ENCODE measurements at regions not wholly inside any gene's neighbourhood (a gene's known extent, or its start where the extent isn't known, plus 50 kb on each side); places are given as distances from the start of the nearest gene placed in this dataset.

GRCh38 chr1:5658340-5659316 lies 333.6 kb downstream of the NPHP4 start:
- no peaks in the 10 kb centered on the region for H3K36me3 Mint-ChIP-seq
- no peaks in the 10 kb centered on the region for H3K27me3 Mint-ChIP-seq
- no peak overlapping the region for H3K4me3 Mint-ChIP-seq
- H3K27ac Mint-ChIP-seq = no peak overlapping the region
- H3K9me3 Mint-ChIP-seq = peaks cover 4% of the 10 kb centered on the region
- H3K4me1 Mint-ChIP-seq = no peaks in the 10 kb centered on the region

DNA sequence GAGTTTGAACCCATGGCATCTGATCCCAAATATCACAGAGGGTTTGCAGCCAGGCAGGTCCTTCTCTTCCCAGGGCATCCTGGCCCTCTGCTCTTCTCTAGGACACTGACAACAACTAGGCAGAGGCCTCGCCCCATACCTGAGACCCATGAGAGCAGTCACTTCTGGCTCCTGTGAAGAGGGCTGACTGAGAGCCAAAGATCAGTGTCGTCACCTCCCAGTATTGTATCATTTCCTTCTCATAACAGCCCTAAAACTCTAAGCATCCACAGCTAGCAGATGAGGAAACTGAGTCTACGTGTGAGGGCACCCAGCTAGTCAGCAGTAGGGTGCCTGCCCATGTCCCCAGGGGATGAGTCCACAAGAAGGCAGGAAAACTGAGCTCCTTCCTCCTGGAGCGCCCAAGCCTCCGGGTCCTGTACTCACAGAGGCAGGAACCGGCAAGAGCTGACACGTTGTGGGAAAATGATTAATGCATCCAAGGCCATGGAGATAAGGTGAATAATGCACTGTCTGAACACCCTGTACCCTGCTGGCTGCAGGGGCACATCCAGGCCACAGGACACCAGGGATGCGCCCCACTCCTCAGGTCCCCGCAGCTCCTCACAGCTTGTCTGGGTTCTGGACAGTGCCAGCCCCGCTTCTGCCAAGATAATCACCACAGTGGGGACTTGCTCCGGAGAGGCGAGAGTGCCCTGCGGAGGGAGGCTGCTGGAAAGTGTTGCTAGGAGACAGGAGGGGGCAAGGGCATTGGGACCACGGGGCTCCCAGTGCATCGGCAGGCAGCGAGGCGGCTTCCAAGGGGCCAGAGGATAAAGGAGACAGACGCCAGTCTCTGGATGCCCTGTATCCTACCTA lies 340.0 kb downstream of the NPHP4 start:
- Mint-ChIP-seq H3K27me3 (peaks cover 13% of the 10 kb centered on the region), H3K27ac (no peak overlapping the region), H3K36me3 (no peaks in the 10 kb centered on the region), H3K4me1 (no peaks in the 10 kb centered on the region), H3K4me3 (no peak overlapping the region), H3K9me3 (peaks cover 4% of the 10 kb centered on the region)

DNA sequence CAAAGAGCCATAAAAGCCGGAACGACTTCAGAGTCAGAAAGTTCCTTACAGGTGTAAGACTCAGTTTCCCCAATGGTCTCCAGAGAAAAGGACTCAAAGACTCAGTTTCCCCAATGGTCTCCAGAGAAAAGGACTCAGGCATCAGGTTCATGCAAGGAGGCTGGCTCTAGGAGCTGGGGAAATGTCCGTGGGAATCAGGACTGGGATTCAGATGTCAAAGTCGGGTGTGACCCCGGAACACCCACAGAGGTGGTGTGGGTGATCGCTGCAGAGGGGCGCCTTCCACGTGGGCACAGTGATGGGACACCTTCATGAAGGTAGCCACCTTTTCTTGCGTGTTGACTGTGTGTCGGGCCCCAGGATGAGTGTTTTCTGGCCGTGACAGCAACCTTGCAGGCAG lies 340.8 kb downstream of the NPHP4 start:
- no peaks in the 10 kb centered on the region for H3K4me1 Mint-ChIP-seq
- no peak overlapping the region for H3K27ac Mint-ChIP-seq
- peaks cover 16% of the 10 kb centered on the region for H3K27me3 Mint-ChIP-seq
- H3K36me3 Mint-ChIP-seq = peaks cover 2% of the 10 kb centered on the region
- H3K9me3 Mint-ChIP-seq = peaks cover 4% of the 10 kb centered on the region
- H3K4me3 Mint-ChIP-seq = no peak overlapping the region

DNA sequence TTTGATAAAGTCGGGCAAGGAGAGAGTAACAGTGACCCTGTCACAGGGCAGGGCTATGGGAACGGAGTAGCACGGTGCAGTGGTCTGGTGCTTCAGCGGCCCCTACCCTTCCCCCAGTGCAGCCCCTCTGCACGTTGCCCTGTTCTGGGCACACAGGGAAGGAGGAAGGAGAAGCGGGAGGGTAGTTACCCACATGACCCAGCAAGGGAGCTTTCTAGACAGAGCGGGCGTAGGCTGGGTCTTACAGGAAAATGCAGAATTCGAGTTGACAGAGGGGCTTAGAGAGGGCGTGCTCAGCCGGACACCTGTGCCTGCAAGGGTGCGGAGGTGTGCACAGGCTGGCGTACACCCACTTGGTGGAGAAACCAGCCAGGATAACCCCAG lies 341.2 kb downstream of the NPHP4 start:
- Mint-ChIP-seq H3K9me3 (peaks cover 4% of the 10 kb centered on the region), H3K4me3 (no peak overlapping the region), H3K36me3 (peaks cover 3% of the 10 kb centered on the region), H3K27me3 (peaks cover 16% of the 10 kb centered on the region), H3K4me1 (no peaks in the 10 kb centered on the region), H3K27ac (no peak overlapping the region)

- Mint-ChIP-seq H3K27ac (no peak overlapping the region), H3K27me3 (peaks cover 16% of the 10 kb centered on the region), H3K36me3 (peaks cover 3% of the 10 kb centered on the region), H3K9me3 (no peaks in the 10 kb centered on the region), H3K4me1 (no peaks in the 10 kb centered on the region), H3K4me3 (no peak overlapping the region)
These were observed 341.8 kb downstream of the NPHP4 start for GRCh38 chr1:5650283-5651026.

GRCh38 chr1:5649795-5650194 lies 342.4 kb downstream of the NPHP4 start:
- peaks cover 16% of the 10 kb centered on the region for H3K27me3 Mint-ChIP-seq
- H3K27ac Mint-ChIP-seq = no peak overlapping the region
- H3K9me3 Mint-ChIP-seq = no peaks in the 10 kb centered on the region
- H3K4me3 Mint-ChIP-seq = no peak overlapping the region
- H3K4me1 Mint-ChIP-seq = no peaks in the 10 kb centered on the region
- H3K36me3 Mint-ChIP-seq = peaks cover 3% of the 10 kb centered on the region

GRCh38 chr1:5649166-5649551 lies 343.1 kb downstream of the NPHP4 start:
- Mint-ChIP-seq H3K9me3 (no peaks in the 10 kb centered on the region), H3K27me3 (peaks cover 16% of the 10 kb centered on the region), H3K4me1 (no peaks in the 10 kb centered on the region), H3K27ac (no peak overlapping the region), H3K36me3 (peaks cover 3% of the 10 kb centered on the region), H3K4me3 (no peak overlapping the region)

DNA sequence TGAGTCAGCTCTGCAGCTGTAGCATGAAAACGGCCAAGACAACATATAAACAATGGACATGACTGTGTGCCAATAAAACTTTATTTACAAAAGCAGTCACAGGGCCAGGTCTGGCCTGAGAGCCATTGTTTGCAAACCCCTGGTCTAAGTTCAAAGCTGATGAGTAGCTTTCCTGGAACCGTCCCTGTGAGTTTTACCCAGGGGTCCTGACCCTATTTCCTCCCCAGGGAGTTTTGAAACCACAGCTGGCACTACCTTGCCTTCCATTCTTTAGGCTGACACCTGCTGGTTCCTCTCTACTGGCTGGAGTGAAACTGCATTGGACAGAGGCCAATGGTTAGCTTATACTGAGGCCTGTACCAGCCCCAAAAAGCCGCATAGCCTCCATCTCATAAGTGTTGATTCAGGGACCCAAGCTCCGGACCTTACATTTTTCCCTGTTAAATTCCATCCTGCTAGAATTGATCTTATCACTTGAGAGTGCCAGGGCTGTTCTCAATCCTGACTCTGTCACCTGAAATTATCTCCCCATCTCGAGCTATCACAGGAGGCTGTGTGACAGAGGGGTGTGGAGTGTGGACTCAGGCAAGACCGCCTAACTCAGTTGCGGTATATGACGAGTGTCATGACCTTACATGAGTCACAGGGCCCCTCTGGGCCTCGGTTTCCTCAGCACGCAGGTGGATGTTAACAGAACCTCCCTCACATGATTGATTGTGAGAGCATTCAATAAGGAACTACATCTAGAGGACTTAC lies 343.6 kb downstream of the NPHP4 start:
- peaks cover 3% of the 10 kb centered on the region for H3K36me3 Mint-ChIP-seq
- peaks cover 16% of the 10 kb centered on the region for H3K27me3 Mint-ChIP-seq
- H3K4me3 Mint-ChIP-seq = no peak overlapping the region
- H3K27ac Mint-ChIP-seq = no peak overlapping the region
- no peaks in the 10 kb centered on the region for H3K4me1 Mint-ChIP-seq
- no peaks in the 10 kb centered on the region for H3K9me3 Mint-ChIP-seq

- Mint-ChIP-seq H3K4me3 (no peak overlapping the region), H3K9me3 (no peaks in the 10 kb centered on the region), H3K27me3 (peaks cover 16% of the 10 kb centered on the region), H3K36me3 (peaks cover 3% of the 10 kb centered on the region), H3K4me1 (no peaks in the 10 kb centered on the region), H3K27ac (no peak overlapping the region)
These were observed 345.0 kb downstream of the NPHP4 start for GRCh38 chr1:5647234-5647633.

DNA sequence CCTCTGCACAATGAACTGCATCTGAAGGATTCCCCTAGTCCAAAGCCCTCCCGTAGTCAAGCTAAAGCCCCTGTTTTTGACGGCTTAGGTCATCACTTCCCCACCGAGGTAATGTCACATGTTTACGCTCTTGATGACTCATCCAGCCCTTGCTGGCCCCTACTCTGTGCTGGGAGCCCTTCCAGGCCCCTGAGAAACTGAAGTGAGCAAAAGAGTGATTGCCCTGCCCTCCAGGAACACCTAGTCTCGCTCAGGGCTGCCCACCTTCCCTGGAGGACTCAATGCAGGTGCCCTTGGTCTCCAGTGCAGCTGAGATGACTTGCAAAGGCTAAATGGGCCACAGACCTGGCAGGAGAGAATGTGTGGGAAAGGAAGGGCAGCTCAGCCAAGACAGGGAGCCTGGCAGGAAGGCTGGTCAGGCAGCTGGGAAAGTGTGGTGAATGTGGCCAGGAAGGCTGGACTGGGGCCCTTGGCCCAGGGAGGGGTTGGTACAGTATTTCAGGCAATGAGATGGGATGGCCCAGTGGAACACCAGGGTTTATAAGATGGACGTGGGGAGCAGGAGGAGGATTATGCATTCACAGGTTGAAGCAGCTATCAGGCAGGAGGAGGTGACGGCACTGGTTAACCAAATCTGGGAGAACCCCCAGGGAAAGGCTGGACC lies 345.6 kb downstream of the NPHP4 start:
- peaks cover 14% of the 10 kb centered on the region for H3K27me3 Mint-ChIP-seq

GRCh38 chr1:5645929-5646328 lies 346.3 kb downstream of the NPHP4 start:
- H3K27ac Mint-ChIP-seq = no peak overlapping the region
- no peaks in the 10 kb centered on the region for H3K9me3 Mint-ChIP-seq
- peaks cover 3% of the 10 kb centered on the region for H3K36me3 Mint-ChIP-seq
- H3K4me1 Mint-ChIP-seq = no peaks in the 10 kb centered on the region
- no peak overlapping the region for H3K4me3 Mint-ChIP-seq
- H3K27me3 Mint-ChIP-seq = peaks cover 14% of the 10 kb centered on the region

More for the DNA sequence above, 345.6 kb downstream of the NPHP4 start:
- H3K27ac Mint-ChIP-seq = no peak overlapping the region
- H3K4me1 Mint-ChIP-seq = no peaks in the 10 kb centered on the region
- H3K4me3 Mint-ChIP-seq = no peak overlapping the region
- no peaks in the 10 kb centered on the region for H3K9me3 Mint-ChIP-seq
- peaks cover 3% of the 10 kb centered on the region for H3K36me3 Mint-ChIP-seq

GRCh38 chr1:5645135-5645399 lies 347.2 kb downstream of the NPHP4 start:
- H3K36me3 Mint-ChIP-seq = peaks cover 3% of the 10 kb centered on the region
- no peak overlapping the region for H3K27ac Mint-ChIP-seq
- peaks cover 13% of the 10 kb centered on the region for H3K27me3 Mint-ChIP-seq
- H3K4me3 Mint-ChIP-seq = no peak overlapping the region
- no peaks in the 10 kb centered on the region for H3K9me3 Mint-ChIP-seq
- no peaks in the 10 kb centered on the region for H3K4me1 Mint-ChIP-seq

GRCh38 chr1:5644281-5645134 lies 347.7 kb downstream of the NPHP4 start:
- Mint-ChIP-seq H3K4me1 (no peaks in the 10 kb centered on the region), H3K4me3 (no peak overlapping the region), H3K36me3 (peaks cover 3% of the 10 kb centered on the region), H3K27ac (no peak overlapping the region), H3K27me3 (peaks cover 14% of the 10 kb centered on the region), H3K9me3 (no peaks in the 10 kb centered on the region)

Measured in activated naive CD4-positive, alpha-beta T cell treated with anti-CD3 and anti-CD28 coated beads, Interleukin-2, amount 50 U/mL, for 24 hours (primary cell).